ENCODE measurements at regions not wholly inside any gene's neighbourhood (a gene's known extent, or its start where the extent isn't known, plus 50 kb on each side); places are given as distances from the start of the nearest gene placed in this dataset.

- H3K27me3 Mint-ChIP-seq, result no peaks in the 10 kb centered on the region
- ATAC-seq (ENCODE audit: low read depth), result no peak
- POLR2A ChIA-PET, result no interaction called here
- Histone ChIP-seq H3K9ac (ENCODE audit: low read length) (no peak overlapping the region), H3K79me2 (ENCODE audit: control insufficient read depth, insufficient read depth, low read length) (no peaks in the 10 kb centered on the region), H3K4me2 (replicated peaks; ENCODE audit: low read depth, low read length, poor library complexity, severe bottlenecking) (no peak overlapping the region), H3K4me3 (ENCODE audit: control extremely low read depth in 1 of 5, extremely low read depth in 1 of 5, insufficient read depth in 1 of 5, low read depth in 2 of 5, low read length in 4 of 5) (no peak overlapping the region), H3K9me3 (ENCODE audit: control extremely low read depth in 1 of 3, control insufficient read depth in 2 of 3, insufficient read depth in 1 of 3, low read length in 2 of 3) (no peaks in the 10 kb centered on the region), H3K27me3 (replicated peaks in 1 of 4; ENCODE audit: control extremely low read depth in 1 of 4, control insufficient read depth in 3 of 4, insufficient read depth in 4 of 4, low read length in 3 of 4) (no peaks in the 10 kb centered on the region), H3K36me3 (replicated peaks in 1 of 2; ENCODE audit: control extremely low read depth in 1 of 2, control insufficient read depth in 1 of 2, extremely low read depth in 1 of 2, insufficient read depth in 2 of 2, low read length in 1 of 2) (no peaks in the 10 kb centered on the region), H3K27ac (ENCODE audit: low read length in 2 of 2) (no peak overlapping the region), H2AFZ (ENCODE audit: insufficient read depth, low read depth, low read length, poor library complexity, severe bottlenecking) (no peak overlapping the region), H4K20me1 (ENCODE audit: control insufficient read depth, insufficient read depth, low read length, poor library complexity, severe bottlenecking) (no peaks in the 10 kb centered on the region), H3K4me1 (ENCODE audit: control insufficient read depth in 2 of 2, insufficient read depth in 2 of 2, low read length in 2 of 2) (no peaks in the 10 kb centered on the region)
- CTCF ChIA-PET, result no interaction called here
- intact Hi-C loops (cut with micrococcal nuclease), result no loop called here
- no peaks in the 10 kb centered on the region for H3K4me1 Mint-ChIP-seq
- no peaks in the 10 kb centered on the region for H3K9me3 Mint-ChIP-seq (ENCODE audit: insufficient read depth)
- H3K4me3 Mint-ChIP-seq, result no peak overlapping the region
- no peak overlapping the region for H3K27ac Mint-ChIP-seq
- DNase-seq, result no peak
- WGBS (ENCODE audit: insufficient coverage), result 100% methylated on average over 1 of the region's 1 CpG
- TF ChIP-seq EZH2 (IDR thresholded peaks at IDR 0.05; ENCODE audit: borderline replicate concordance, insufficient read depth, low read depth, low read length, poor library complexity, severe bottlenecking) (no peak), CTCF (IDR thresholded peaks at IDR 0.05) (no peak)
Observed at GRCh38 chr3:187871848-187872247, 126.6 kb upstream of the BCL6 start.

- H3K4me1 Mint-ChIP-seq, result no peaks in the 10 kb centered on the region
- Histone ChIP-seq H3K4me2 (replicated peaks; ENCODE audit: low read depth, low read length, poor library complexity, severe bottlenecking) (no peak overlapping the region), H3K9me3 (ENCODE audit: control extremely low read depth in 1 of 3, control insufficient read depth in 2 of 3, insufficient read depth in 1 of 3, low read length in 2 of 3) (no peaks in the 10 kb centered on the region), H3K36me3 (replicated peaks in 1 of 2; ENCODE audit: control extremely low read depth in 1 of 2, control insufficient read depth in 1 of 2, extremely low read depth in 1 of 2, insufficient read depth in 2 of 2, low read length in 1 of 2) (no peaks in the 10 kb centered on the region), H2AFZ (ENCODE audit: insufficient read depth, low read depth, low read length, poor library complexity, severe bottlenecking) (no peak overlapping the region), H3K79me2 (ENCODE audit: control insufficient read depth, insufficient read depth, low read length) (no peaks in the 10 kb centered on the region), H3K4me1 (ENCODE audit: control insufficient read depth in 2 of 2, insufficient read depth in 2 of 2, low read length in 2 of 2) (no peaks in the 10 kb centered on the region), H3K27ac (ENCODE audit: low read length in 2 of 2) (no peak overlapping the region), H3K27me3 (replicated peaks in 1 of 4; ENCODE audit: control extremely low read depth in 1 of 4, control insufficient read depth in 3 of 4, insufficient read depth in 4 of 4, low read length in 3 of 4) (no peaks in the 10 kb centered on the region), H3K9ac (ENCODE audit: low read length) (no peak overlapping the region), H4K20me1 (ENCODE audit: control insufficient read depth, insufficient read depth, low read length, poor library complexity, severe bottlenecking) (no peaks in the 10 kb centered on the region), H3K4me3 (ENCODE audit: control extremely low read depth in 1 of 5, extremely low read depth in 1 of 5, insufficient read depth in 1 of 5, low read depth in 2 of 5, low read length in 4 of 5) (no peak overlapping the region)
- DNase-seq, result no peak
- ChIA-PET CTCF (no interaction called here), POLR2A (no interaction called here)
- intact Hi-C loops (cut with micrococcal nuclease), result no loop called here
- H3K27ac Mint-ChIP-seq, result no peak overlapping the region
- TF ChIP-seq CTCF (IDR thresholded peaks at IDR 0.05), result no peak
- no peak for ATAC-seq (ENCODE audit: low read depth)
- H3K27me3 Mint-ChIP-seq, result no peaks in the 10 kb centered on the region
- no peaks in the 10 kb centered on the region for H3K9me3 Mint-ChIP-seq (ENCODE audit: insufficient read depth)
- H3K4me3 Mint-ChIP-seq, result no peak overlapping the region
- no CpG with 5 or more reads among the region's 1 CpG for WGBS (ENCODE audit: insufficient coverage)
Observed at GRCh38 chr3:187873843-187874242, 128.6 kb upstream of the BCL6 start.

Data from B cell (primary cell).